NB4 (cell line): ENCODE measurements at regions not wholly inside any gene's neighbourhood (a gene's known extent, or its start where the extent isn't known, plus 50 kb on each side); places are given as distances from the start of the nearest gene placed in this dataset.
"Not testable (repeated sequence)": the region's sequence is repeated elsewhere in the genome, so short reads cannot be mapped to it uniquely, and the experiment has no call there.

ENCODE experiments used
- DNase-seq: peaks from one replicate; pipeline ENCODE4 v3.0.0; 2010; ENCODE audit warnings: low read depth
- H3K4me3 ChIP-seq: one replicate; pipeline ENCODE4 v1.5.1; 2011; ENCODE audit warnings: mild to moderate bottlenecking, low read depth, low read length, moderate library complexity
- MYC ChIP-seq: IDR thresholded peaks from 2 replicates; pipeline ENCODE4 v1.6.1; 2011; ENCODE audit warnings: low read depth, low read length
- POLR2A ChIP-seq: IDR thresholded peaks from 2 replicates; pipeline ENCODE4 v1.6.1; 2011; ENCODE audit warnings: mild to moderate bottlenecking; ENCODE audit not compliant: insufficient read length; ENCODE audit errors: extremely low read depth
- TF ChIP-seq, protein P1 (sequence below): IDR thresholded peaks from 2 replicates; pipeline ENCODE4 v1.6.1; 2011; ENCODE audit warnings: low read depth, low read length
- TF ChIP-seq, protein P2 (sequence below): IDR thresholded peaks from one replicate; pipeline ENCODE4 v1.5.1; 2012; ENCODE audit warnings: low read depth, low read length

DNA sequence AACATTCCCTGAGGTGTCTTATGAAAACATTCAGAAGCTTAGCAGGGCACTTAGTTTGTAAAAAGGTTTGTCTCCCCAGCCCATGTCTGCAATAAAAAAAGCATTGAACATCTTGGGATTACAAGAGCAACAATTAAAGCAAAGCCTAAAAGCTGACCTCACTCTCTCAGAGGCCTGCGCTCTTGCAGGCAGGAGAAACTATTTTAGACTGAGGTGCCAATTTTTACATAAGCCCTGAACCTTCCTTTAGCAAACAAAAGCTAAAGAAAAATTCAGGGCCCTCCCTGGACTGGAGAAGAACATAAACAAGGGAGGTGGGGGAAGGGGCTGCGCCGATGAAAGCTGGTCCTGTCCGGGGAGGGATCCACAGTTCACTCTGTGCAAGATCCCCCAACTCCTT, 312.7 kb upstream of the RNF32 start:
- no peak overlapping the region for H3K4me3 ChIP-seq
- no peak for DNase-seq
- TF ChIP-seq POLR2A: no peak

- H3K4me3 ChIP-seq: no peak overlapping the region
- DNase-seq: no peak
- TF ChIP-seq, protein P1, sequence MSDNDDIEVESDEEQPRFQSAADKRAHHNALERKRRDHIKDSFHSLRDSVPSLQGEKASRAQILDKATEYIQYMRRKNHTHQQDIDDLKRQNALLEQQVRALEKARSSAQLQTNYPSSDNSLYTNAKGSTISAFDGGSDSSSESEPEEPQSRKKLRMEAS: no peak
Measured at GRCh38 chr7:156327474-156327873, 313.1 kb upstream of the RNF32 start.

GRCh38 chr7:156324201-156324600, 316.4 kb upstream of the RNF32 start:
- DNase-seq: no peak

DNA sequence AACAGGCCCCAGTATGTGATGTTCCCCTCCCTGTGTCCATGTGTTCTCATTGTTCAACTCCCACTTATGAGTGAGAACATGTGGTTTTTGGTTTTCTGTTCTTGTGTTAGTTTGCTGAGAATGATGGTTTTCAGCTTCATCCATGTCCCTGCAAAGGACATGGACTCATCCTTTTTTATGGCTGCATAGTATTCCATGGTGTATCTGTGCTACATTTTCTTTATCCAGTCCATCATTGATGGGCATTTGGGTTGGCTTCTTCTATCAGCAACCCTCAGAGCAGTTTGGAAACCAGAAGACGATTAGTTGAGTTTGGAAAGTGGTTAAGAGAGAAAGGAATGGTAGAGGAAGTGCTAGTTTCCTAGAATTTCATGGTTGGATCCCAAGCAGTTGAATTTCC, 319.1 kb upstream of the RNF32 start:
- not testable (repeated sequence) for DNase-seq, H3K4me3 ChIP-seq

More at GRCh38 chr7:156324201-156324600, 316.4 kb upstream of the RNF32 start:
- no peak overlapping the region for H3K4me3 ChIP-seq
- TF ChIP-seq MYC (no peak), POLR2A (no peak)
- TF ChIP-seq, protein P2, sequence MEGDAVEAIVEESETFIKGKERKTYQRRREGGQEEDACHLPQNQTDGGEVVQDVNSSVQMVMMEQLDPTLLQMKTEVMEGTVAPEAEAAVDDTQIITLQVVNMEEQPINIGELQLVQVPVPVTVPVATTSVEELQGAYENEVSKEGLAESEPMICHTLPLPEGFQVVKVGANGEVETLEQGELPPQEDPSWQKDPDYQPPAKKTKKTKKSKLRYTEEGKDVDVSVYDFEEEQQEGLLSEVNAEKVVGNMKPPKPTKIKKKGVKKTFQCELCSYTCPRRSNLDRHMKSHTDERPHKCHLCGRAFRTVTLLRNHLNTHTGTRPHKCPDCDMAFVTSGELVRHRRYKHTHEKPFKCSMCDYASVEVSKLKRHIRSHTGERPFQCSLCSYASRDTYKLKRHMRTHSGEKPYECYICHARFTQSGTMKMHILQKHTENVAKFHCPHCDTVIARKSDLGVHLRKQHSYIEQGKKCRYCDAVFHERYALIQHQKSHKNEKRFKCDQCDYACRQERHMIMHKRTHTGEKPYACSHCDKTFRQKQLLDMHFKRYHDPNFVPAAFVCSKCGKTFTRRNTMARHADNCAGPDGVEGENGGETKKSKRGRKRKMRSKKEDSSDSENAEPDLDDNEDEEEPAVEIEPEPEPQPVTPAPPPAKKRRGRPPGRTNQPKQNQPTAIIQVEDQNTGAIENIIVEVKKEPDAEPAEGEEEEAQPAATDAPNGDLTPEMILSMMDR: no peak
- TF ChIP-seq, protein P1: no peak

DNA sequence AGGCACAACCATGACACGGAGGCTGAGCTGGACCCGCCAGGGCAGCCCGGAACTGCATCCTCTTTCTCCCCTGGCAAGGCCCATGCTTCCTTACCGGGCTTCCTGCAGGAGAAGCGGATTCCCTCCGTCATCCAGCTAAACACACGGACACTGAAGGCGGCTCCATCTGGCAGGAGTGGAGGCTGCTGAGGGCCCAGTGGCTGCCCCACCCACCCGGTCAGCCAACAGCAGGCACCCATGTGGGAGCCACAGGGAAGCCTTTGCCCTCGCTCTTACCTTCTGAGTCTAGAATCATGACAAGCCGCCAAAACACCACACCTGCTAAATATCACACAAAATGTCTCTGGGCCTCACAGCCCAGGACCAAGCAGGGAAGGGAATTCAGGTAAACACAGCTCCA, 321.6 kb upstream of the RNF32 start:
- H3K4me3 ChIP-seq: no peak overlapping the region
- TF ChIP-seq, protein P2: no peak
- TF ChIP-seq, protein P1: no peak
- TF ChIP-seq POLR2A (no peak), MYC (no peak)
- DNase-seq: no peak

DNA sequence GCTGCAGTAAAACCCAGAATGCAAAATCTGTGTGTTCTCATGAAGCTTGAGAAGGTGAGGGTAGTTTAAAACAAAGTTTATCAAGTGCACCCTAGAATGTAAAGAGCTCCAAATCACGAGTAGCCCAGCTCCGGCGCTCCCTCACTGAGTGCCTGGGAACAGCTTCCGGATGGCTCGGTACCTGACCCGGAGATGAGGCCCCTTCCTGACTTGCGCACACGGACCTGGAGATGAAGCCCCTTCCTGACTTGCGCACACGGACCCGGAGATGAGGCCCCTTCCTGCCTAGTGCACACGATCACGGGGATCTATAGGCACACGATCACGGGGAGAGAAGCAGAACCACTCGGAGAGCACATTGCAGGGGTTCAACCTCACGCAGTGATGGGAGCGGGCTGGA, 322.1 kb upstream of the RNF32 start:
- TF ChIP-seq, protein P2: no peak
- TF ChIP-seq, protein P1: no peak
- TF ChIP-seq MYC: no peak
- TF ChIP-seq POLR2A: no peak
- no peak overlapping the region for H3K4me3 ChIP-seq
- no peak for DNase-seq

- no peak overlapping the region for H3K4me3 ChIP-seq
- no peak for DNase-seq
- no peak for TF ChIP-seq MYC
- TF ChIP-seq, protein P1: no peak
- TF ChIP-seq, protein P2: no peak
- no peak for TF ChIP-seq POLR2A
Measured at GRCh38 chr7:156309016-156309620, 331.5 kb upstream of the RNF32 start.
